Heart left ventricle (tissue), 16 donors: ENCODE measurements at regions not wholly inside any gene's neighbourhood (a gene's known extent, or its start where the extent isn't known, plus 50 kb on each side); places are given as distances from the start of the nearest gene placed in this dataset.

Source experiments
- ATAC-seq, 4 donors: fragments of 200-7000 bp; cut with Tn5 transposase; one replicate each; pipeline ENCODE4 v1.9.1; 2020 to 2022; ENCODE audit warnings: moderate library complexity in 4 of 4, mild to moderate bottlenecking in 3 of 4, moderate number of reproducible peaks in 1 of 4
- DNase-seq, 5 donors: peaks; one replicate each; pipeline ENCODE4 v3.0.0-alpha.2; 2020
- H3K27ac ChIP-seq, 12 donors: fragments of 200-600 bp; sonication (generic) in 4 of 12; one replicate each; pipeline versions ENCODE4 v1.5.0 to v1.8.0; 2016 to 2022; ENCODE audit warnings: mild to moderate bottlenecking in 2 of 12
- H3K27me3 ChIP-seq, 9 donors: fragments of 200-600 bp; sonication (generic) in 2 of 9; one replicate each; pipeline versions ENCODE4 v1.5.1 to v1.8.0; 2016 to 2022; ENCODE audit warnings: mild to moderate bottlenecking in 3 of 9
- H3K36me3 ChIP-seq, 9 donors: fragments of 200-600 bp; sonication (generic) in 2 of 9; one replicate each; pipeline versions ENCODE4 v1.5.0 to v1.8.0; 2018 to 2022; ENCODE audit warnings: mild to moderate bottlenecking in 2 of 9
- H3K4me1 ChIP-seq, 12 donors: fragments of 200-600 bp; sonication (generic) in 4 of 12; one replicate each; pipeline versions ENCODE4 v1.5.0 to v1.8.0; 2016 to 2022; ENCODE audit warnings: mild to moderate bottlenecking in 3 of 12
- H3K4me3 ChIP-seq, 12 donors: fragments of 200-600 bp; sonication (generic) in 4 of 12; one replicate each; pipeline versions ENCODE4 v1.5.0 to v1.8.0; 2017 to 2022; ENCODE audit warnings: mild to moderate bottlenecking in 9 of 12, moderate library complexity in 4 of 12
- H3K9me3 ChIP-seq, 12 donors: fragments of 200-600 bp; sonication (generic) in 4 of 12; one replicate each; pipeline versions ENCODE4 v1.5.0 to v1.8.0; 2016 to 2022; ENCODE audit warnings: mild to moderate bottlenecking in 1 of 12
- POLR2A ChIP-seq, 2 donors: fragments of 450-650 bp; IDR thresholded peaks; one replicate each; pipeline ENCODE4 v1.6.1; 2017; ENCODE audit warnings: antibody characterized with exemption in 2 of 2, mild to moderate bottlenecking in 2 of 2, moderate library complexity in 2 of 2
- WGBS, 4 donors: extraction: QIAGEN DNeasy Blood & Tissue Kit in 2 of 4; methylation state at CpG; one replicate each; pipeline versions ENCODE4 v1.1.5 to v1.1.7; 2013 to 2018; 5-methylcytosine and 5-hydroxymethylcytosine counted together
- intact Hi-C, 10 donors: fragments of 100-400 bp; cut with DNase I; formaldehyde crosslinking; loops; one replicate each; pipeline versions ENCODE4 v1.11.1 to v1.14.2; 2022
- TF ChIP-seq, protein P1 (sequence below), 12 donors: fragments of 200-600 bp; sonication (generic) in 4 of 12; IDR thresholded peaks; one replicate each; pipeline versions ENCODE4 v1.5.0 to v1.8.0; 2018 to 2022; ENCODE audit warnings: antibody characterized with exemption in 12 of 12, mild to moderate bottlenecking in 5 of 12
- donor health status: ischemic (EF 13 %, LVEDD 7.1; RV severe dilation, severe dysfunction).
- donor health status: healthy with polysubstance abuse.
- donor health status: DM: no; HTN: yes; CAD: no.
- donor health status: DM: no; HTN: no; CAD: no.
- donor health status: ischemic (EF 25% LVEDD 6.9; RV normal size, moderate dysfunction).
- donor health status: ischemic (EF 25% LVEDD 5.7; RV mildly dilated, moderate dysfunction).
- donor health status: healthy.
- donor health status: DM: yes; HTN: yes; CAD: no.
- donor health status: ischemic (EF 35%, LVEDD 5.7; RV mildly dilated, moderate dysfunction).
- donor health status: nonischemic (EF 11% LVEDD 7.7; RV severe dilation, severe dysfunction).
- donor health status: DM: yes; HTN: yes; CAD: no.
- donor health status: PGD.
- donor health status: ischemic (EF 29% LVEDD 5.4; RV normal size, mild dysfunction).
- donor health status: nonischemic (EF 23%, LVEDD 6.1; RV moderate dilation, normal function).

- intact Hi-C loops = no loop called here
- Histone ChIP-seq H3K9me3 (no peaks in the 10 kb centered on the region), H3K27me3 (no peaks in the 10 kb centered on the region), H3K4me1 (no peaks in the 10 kb centered on the region), H3K4me3 (no peak overlapping the region), H3K36me3 (no peaks in the 10 kb centered on the region), H3K27ac (no peak overlapping the region)
- DNase-seq (no peak), ATAC-seq (no peak)
- 62 to 74% (median 64%) methylated on average over 5 of the region's 5 CpGs for WGBS, 4 donors
- TF ChIP-seq POLR2A (IDR thresholded peaks at IDR 0.05) = no peak
- TF ChIP-seq, protein P1, sequence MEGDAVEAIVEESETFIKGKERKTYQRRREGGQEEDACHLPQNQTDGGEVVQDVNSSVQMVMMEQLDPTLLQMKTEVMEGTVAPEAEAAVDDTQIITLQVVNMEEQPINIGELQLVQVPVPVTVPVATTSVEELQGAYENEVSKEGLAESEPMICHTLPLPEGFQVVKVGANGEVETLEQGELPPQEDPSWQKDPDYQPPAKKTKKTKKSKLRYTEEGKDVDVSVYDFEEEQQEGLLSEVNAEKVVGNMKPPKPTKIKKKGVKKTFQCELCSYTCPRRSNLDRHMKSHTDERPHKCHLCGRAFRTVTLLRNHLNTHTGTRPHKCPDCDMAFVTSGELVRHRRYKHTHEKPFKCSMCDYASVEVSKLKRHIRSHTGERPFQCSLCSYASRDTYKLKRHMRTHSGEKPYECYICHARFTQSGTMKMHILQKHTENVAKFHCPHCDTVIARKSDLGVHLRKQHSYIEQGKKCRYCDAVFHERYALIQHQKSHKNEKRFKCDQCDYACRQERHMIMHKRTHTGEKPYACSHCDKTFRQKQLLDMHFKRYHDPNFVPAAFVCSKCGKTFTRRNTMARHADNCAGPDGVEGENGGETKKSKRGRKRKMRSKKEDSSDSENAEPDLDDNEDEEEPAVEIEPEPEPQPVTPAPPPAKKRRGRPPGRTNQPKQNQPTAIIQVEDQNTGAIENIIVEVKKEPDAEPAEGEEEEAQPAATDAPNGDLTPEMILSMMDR (IDR thresholded peaks at IDR 0.05) = no peak
Measured at GRCh38 chr12:98329589-98329988, 185.8 kb upstream of the TMPO start.

DNA sequence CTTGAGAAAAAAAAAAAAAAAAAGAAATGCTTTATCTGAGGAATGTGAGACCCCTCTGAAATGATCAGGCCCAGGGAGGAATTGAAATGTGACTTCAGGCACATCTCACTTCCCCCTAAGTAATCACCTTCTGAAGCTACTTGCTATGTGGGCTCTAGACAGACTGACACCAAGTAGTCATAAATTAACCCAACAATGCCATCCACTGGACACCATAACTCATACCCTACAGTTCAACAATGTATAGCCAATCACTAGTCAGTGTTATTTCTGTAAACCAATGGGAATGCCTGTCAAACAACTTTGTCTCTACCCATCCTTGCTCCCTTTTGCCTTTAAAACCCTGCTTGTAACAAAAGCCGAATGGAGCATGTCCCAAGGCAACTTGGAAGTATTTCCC, 182.7 kb upstream of the TMPO start:
- Histone ChIP-seq H3K9me3 (no peaks in the 10 kb centered on the region), H3K4me1 (no peaks in the 10 kb centered on the region), H3K4me3 (no peak overlapping the region), H3K27ac (no peak overlapping the region), H3K27me3 (no peaks in the 10 kb centered on the region), H3K36me3 (no peaks in the 10 kb centered on the region)
- no peak for TF ChIP-seq POLR2A (IDR thresholded peaks at IDR 0.05)
- TF ChIP-seq, protein P1 (IDR thresholded peaks at IDR 0.05) = no peak
- 85 to 90% (median 88%) methylated on average over 1 of the region's 1 CpG for WGBS, 4 donors
- no peak for ATAC-seq
- intact Hi-C loops = no loop called here
- DNase-seq = no peak

- WGBS, 4 donors = 82 to 87% (median 84%) methylated on average over 3 of the region's 3 CpGs
Measured at GRCh38 chr12:98334768-98335167, 180.6 kb upstream of the TMPO start.

GRCh38 chr12:98341026-98341425, 174.4 kb upstream of the TMPO start:
- Histone ChIP-seq H3K4me3 (no peak overlapping the region), H3K36me3 (no peaks in the 10 kb centered on the region), H3K27ac (no peak overlapping the region), H3K27me3 (no peaks in the 10 kb centered on the region), H3K4me1 (no peaks in the 10 kb centered on the region), H3K9me3 (no peaks in the 10 kb centered on the region)
- WGBS, 4 donors = 74 to 80% (median 78%) methylated on average over 6 of the region's 6 CpGs
- intact Hi-C loops = no loop called here
- TF ChIP-seq POLR2A (IDR thresholded peaks at IDR 0.05) = no peak
- TF ChIP-seq, protein P1 (IDR thresholded peaks at IDR 0.05) = no peak
- DNase-seq = no peak
- no peak for ATAC-seq

More at GRCh38 chr12:98334768-98335167, 180.6 kb upstream of the TMPO start:
- no peaks in the 10 kb centered on the region for H3K9me3 ChIP-seq
- DNase-seq = no peak
- no peaks in the 10 kb centered on the region for H3K27me3 ChIP-seq
- no peak overlapping the region for H3K4me3 ChIP-seq
- intact Hi-C loops = no loop called here
- ATAC-seq = no peak
- no peaks in the 10 kb centered on the region for H3K4me1 ChIP-seq
- no peak overlapping the region for H3K27ac ChIP-seq
- TF ChIP-seq, protein P1 (IDR thresholded peaks at IDR 0.05) = no peak
- TF ChIP-seq POLR2A (IDR thresholded peaks at IDR 0.05) = no peak
- no peaks in the 10 kb centered on the region for H3K36me3 ChIP-seq
